ENCODE measurements at regions not wholly inside any gene's neighbourhood (a gene's known extent, or its start where the extent isn't known, plus 50 kb on each side); places are given as distances from the start of the nearest gene placed in this dataset.

DNA sequence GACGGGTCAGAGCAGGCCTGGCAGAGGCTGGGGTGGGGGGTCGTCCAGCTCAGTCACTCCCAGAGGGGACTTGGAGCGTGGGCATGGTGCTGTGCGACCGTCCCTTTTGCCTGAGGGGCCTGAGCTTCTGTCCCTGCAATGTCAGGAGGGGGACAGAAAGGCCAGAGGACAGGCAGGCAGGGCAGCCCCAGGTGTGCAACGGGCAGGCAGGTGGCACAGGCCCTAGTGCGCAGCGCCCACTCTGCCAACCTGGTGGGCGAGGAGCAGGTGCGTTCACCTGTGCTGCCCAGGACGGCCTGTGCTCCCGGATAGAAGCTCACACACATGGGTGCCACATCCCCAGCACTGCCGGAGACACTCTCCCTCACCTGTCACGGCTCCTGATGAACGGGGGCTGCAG lies 78.7 kb upstream of the SLCO4A1 start:
- no peak for ATAC-seq
- H3K4me1 ChIP-seq = peaks cover 0 to 62% (median 4%) of the 10 kb centered on the region in 3 donors
- H3K36me3 ChIP-seq = no peaks in the 10 kb centered on the region
- TF ChIP-seq, protein P1, sequence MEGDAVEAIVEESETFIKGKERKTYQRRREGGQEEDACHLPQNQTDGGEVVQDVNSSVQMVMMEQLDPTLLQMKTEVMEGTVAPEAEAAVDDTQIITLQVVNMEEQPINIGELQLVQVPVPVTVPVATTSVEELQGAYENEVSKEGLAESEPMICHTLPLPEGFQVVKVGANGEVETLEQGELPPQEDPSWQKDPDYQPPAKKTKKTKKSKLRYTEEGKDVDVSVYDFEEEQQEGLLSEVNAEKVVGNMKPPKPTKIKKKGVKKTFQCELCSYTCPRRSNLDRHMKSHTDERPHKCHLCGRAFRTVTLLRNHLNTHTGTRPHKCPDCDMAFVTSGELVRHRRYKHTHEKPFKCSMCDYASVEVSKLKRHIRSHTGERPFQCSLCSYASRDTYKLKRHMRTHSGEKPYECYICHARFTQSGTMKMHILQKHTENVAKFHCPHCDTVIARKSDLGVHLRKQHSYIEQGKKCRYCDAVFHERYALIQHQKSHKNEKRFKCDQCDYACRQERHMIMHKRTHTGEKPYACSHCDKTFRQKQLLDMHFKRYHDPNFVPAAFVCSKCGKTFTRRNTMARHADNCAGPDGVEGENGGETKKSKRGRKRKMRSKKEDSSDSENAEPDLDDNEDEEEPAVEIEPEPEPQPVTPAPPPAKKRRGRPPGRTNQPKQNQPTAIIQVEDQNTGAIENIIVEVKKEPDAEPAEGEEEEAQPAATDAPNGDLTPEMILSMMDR (IDR thresholded peaks at IDR 0.05) = no peak
- TF ChIP-seq POLR2AphosphoS5 (IDR thresholded peaks at IDR 0.05) (no peak), POLR2A (IDR thresholded peaks at IDR 0.05) (peak in 1 of 2 donors; percentile 1)
- H3K9me3 ChIP-seq = no peaks in the 10 kb centered on the region
- no peak overlapping the region for H3K27ac ChIP-seq
- H3K27me3 ChIP-seq = peaks cover 25% of the 10 kb centered on the region
- WGBS, 2 donors (ENCODE audit: low coverage in 1 of 2) = 80% methylated on average over 1 of the region's 15 CpGs; no CpG with 5 or more reads in 1 of the 2 donors
- no peak overlapping the region for H3K4me3 ChIP-seq

GRCh38 chr20:62564456-62565245 lies 77.7 kb upstream of the SLCO4A1 start:
- Histone ChIP-seq H3K27ac (no peak overlapping the region), H3K27me3 (peaks cover 17% of the 10 kb centered on the region), H3K4me3 (no peak overlapping the region), H3K4me1 (peaks cover 0 to 51% (median 0%) of the 10 kb centered on the region in 3 donors), H3K36me3 (no peaks in the 10 kb centered on the region), H3K9me3 (no peaks in the 10 kb centered on the region)
- TF ChIP-seq POLR2A (IDR thresholded peaks at IDR 0.05) (no peak), POLR2AphosphoS5 (IDR thresholded peaks at IDR 0.05) (no peak), EP300 (IDR thresholded peaks at IDR 0.05) (no peak)
- TF ChIP-seq, protein P1 (IDR thresholded peaks at IDR 0.05) = no peak
- no peak for ATAC-seq
- 70% methylated on average over 10 of the region's 42 CpGs; no CpG with 5 or more reads in 1 of the 2 donors for WGBS, 2 donors (ENCODE audit: low coverage in 1 of 2)

DNA sequence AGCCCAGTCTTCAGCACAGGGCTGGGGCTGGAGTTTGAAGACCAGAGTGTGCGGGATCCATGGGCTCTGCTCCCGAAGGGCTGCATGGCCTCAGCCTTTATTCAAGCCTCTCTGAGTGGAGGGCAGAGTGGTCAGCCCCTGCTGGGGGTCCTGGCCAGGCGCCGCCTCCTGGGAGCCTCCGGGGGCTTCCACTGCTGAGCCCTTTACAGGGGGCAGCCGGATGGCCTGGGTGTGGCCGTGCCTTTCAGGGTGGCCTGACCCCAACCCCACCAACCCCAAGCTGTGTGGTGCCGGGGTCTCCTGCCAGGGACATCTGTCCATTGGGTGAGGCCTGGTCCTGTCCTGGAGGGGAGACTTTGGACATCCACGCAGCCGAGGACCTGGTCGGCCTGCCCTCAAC lies 76.0 kb upstream of the SLCO4A1 start:
- Histone ChIP-seq H3K9me3 (no peaks in the 10 kb centered on the region), H3K36me3 (no peaks in the 10 kb centered on the region), H3K4me3 (no peak overlapping the region), H3K4me1 (peaks cover 0 to 35% (median 0%) of the 10 kb centered on the region in 3 donors), H3K27ac (peak overlapping the region in 3 of 4 donors; percentile 40 to 54 (median 41)), H3K27me3 (peaks cover 9% of the 10 kb centered on the region)
- TF ChIP-seq, protein P1 (IDR thresholded peaks at IDR 0.05) = no peak
- no peak for ATAC-seq
- WGBS, 2 donors (ENCODE audit: low coverage in 1 of 2) = no CpG with 5 or more reads among the region's 11 CpGs

DNA sequence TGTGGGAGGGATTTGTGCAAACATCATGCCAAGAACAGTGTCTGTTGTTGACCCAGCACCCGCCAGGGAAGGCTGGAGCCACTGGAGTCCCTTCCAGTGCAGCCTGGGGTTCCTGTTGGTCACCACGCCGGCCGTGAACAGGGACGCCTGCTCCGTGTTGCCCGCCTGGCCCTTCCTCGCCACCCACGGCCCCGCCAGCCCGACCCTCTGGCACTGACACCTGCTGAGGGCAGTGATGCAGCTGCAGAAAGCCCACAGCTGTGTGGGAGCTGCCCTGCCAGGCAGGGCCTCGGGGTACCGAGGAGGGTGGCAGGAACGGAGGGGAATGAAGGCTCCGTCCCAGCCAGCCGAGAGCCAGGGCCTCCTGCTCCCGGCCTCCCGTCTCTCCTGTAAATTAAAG lies 75.5 kb upstream of the SLCO4A1 start:
- peaks cover 7% of the 10 kb centered on the region for H3K27me3 ChIP-seq
- H3K36me3 ChIP-seq = no peaks in the 10 kb centered on the region
- TF ChIP-seq POLR2AphosphoS5 (IDR thresholded peaks at IDR 0.05) (no peak), POLR2A (IDR thresholded peaks at IDR 0.05) (no peak), EP300 (IDR thresholded peaks at IDR 0.05) (no peak)
- TF ChIP-seq, protein P1 (IDR thresholded peaks at IDR 0.05) = no peak
- no peaks in the 10 kb centered on the region for H3K9me3 ChIP-seq
- H3K4me1 ChIP-seq = peaks cover 0 to 30% (median 0%) of the 10 kb centered on the region in 3 donors
- H3K4me3 ChIP-seq = no peak overlapping the region
- no peak for ATAC-seq
- WGBS, 2 donors (ENCODE audit: low coverage in 1 of 2) = no CpG with 5 or more reads among the region's 18 CpGs
- H3K27ac ChIP-seq = peak overlapping the region in 2 of 4 donors; percentile 31 to 41
